ENCODE measurements at regions not wholly inside any gene's neighbourhood (a gene's known extent, or its start where the extent isn't known, plus 50 kb on each side); places are given as distances from the start of the nearest gene placed in this dataset.

DNA sequence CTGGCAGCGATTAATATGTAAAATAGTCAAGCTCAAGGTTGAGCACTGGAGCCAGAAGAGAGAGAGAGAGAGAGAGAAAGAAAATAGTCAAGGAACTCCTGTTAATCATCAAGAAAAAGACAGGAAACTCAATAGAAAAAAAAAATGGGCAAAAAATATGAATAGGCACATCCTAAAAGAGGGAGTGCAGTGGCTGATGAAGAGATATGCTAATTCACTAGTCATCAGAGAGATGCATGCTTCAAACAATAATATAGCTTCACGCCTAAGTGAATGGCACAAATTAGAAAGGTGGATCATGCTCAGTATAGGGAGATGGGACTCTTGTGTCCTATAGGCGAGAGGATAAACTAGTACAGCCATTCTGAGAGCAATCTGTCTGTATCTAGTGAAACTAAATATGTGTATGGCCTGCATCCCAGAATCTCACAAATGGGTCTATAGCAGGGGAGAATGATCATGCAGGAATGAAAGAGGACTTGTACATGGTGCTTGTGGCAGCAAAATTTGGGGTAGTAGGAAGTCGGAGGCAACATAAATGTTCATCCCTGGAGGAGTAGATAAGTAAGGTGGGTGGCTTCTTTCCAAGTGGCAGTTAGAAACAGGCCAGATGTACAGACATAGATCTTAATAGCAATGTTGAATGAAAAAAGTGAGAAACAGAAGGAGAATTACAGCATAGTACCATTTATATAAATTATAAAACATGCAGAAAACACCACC, 176.8 kb downstream of the VEGFA start:
- no peak for DNase-seq

DNA sequence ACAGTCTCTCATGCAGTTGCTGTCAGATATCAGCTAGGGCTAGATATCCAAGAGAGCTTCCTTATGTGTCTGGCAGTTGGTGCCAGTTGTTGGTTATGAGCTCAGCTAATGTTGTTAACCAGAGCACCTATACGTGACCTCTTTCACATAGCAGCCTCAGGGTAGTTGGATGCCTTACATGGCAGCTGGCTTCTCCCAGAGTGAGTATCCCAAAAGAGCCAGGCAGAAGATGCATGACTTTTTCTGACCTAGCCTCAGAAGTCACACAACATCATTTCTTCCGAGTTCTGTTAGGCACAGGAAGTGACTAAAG, 175.7 kb downstream of the VEGFA start:
- DNase-seq: no peak

GRCh38 chr6:43944908-43945767, 175.1 kb downstream of the VEGFA start:
- DNase-seq: no peak

GRCh38 chr6:43943781-43944250, 173.8 kb downstream of the VEGFA start:
- no peak for DNase-seq

DNA sequence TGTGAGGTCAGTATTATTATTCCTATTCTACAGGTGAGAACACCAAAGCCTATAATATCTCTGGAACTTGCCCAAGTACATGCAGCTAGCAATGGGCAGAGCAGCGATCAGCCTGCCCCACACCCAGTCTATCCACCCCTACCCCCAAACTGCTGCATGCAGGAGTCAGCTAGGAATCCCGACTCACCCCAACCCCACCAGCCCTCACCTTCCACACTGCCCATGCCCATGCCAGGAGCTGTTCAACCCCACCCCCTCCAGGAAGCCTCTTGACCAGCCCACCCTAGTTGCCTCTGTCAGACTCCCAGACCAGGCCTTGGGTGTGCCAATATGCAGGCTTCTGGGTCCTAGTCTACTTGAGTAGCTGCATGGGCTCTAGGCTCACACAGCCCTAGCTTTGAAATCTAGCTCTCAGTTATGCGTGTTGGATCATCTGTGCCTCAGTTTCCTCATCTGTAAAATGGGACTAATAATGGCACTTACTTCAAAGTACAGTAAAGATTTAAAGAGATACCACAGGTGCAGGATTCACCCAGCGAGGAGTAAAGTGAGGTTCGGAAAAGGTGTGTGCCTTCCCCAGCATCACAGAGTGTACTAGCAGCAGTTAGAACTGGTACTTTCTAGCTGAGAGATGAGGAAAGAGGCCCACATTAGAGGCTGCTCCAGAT, 173.2 kb downstream of the VEGFA start:
- DNase-seq: no peak

GRCh38 chr6:43942616-43943015, 172.6 kb downstream of the VEGFA start:
- DNase-seq: no peak

DNA sequence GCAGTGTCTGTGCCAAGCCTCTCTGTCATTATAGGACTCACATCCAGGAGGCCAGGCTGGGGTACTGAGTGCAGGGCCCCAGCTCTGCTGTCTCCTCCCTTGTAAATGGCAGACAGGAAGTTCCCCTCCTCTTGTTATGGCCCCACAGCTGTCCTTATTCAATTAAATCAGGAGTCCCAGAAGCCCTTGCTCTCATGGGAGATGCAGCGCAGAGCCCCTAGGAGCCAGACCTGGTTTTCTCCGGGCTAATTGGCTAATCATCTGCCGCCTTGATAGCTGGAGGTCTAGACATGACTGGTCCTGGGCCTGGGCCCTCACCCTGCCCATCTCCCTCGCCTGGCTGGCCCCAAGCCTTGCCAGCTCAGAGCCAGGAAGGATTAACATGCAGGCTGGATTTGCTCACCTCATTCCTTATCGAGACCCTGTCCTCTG, 172.0 kb downstream of the VEGFA start:
- no peak for DNase-seq

- no peak for DNase-seq
These were observed 171.2 kb downstream of the VEGFA start for GRCh38 chr6:43941174-43941573.

DNA sequence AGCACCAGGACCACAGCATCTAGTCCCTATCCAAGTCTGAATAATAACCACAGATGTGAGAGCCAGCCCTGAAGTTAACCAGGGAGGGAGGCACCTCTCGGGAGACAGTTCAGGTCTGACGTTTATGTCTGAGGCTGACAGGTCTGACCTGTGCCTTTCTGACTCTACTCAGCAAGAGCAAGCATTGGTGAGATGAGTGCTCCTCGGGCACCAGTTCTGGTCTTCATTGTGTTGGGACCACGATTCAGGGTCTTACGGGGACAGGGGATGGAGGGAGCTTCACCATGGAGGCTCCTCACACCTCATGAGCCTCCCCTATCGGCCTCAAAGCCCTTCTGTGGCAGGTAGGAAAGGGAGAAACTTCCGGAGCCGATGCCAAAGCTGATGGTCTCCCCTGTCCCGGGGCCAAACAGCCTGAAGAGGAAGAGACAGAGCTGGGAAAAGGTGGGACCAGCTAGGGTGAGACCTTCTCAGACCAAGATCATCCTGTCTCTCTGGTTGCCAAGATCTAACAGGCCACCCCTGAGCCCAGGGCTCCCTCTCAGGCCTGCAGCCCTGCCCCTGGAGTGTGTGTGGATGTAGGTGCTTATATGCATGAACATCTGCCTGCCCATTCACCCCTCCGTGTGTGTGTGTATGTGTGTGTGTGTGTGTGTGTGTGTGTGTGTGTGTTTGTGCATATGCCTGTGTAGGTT, 170.5 kb downstream of the VEGFA start:
- DNase-seq: no peak

- DNase-seq: no peak
These were observed 170.0 kb downstream of the VEGFA start for GRCh38 chr6:43940071-43940392.

- no peak for DNase-seq
These were observed 169.5 kb downstream of the VEGFA start for GRCh38 chr6:43939281-43940070.

- no peak for DNase-seq
These were observed 168.4 kb downstream of the VEGFA start for GRCh38 chr6:43938178-43939105.

- DNase-seq: no peak
These were observed 167.5 kb downstream of the VEGFA start for GRCh38 chr6:43937236-43938177.

GRCh38 chr6:43936476-43936875, 166.5 kb downstream of the VEGFA start:
- DNase-seq: no peak

GRCh38 chr6:43935921-43936439, 166.0 kb downstream of the VEGFA start:
- no peak for DNase-seq

DNA sequence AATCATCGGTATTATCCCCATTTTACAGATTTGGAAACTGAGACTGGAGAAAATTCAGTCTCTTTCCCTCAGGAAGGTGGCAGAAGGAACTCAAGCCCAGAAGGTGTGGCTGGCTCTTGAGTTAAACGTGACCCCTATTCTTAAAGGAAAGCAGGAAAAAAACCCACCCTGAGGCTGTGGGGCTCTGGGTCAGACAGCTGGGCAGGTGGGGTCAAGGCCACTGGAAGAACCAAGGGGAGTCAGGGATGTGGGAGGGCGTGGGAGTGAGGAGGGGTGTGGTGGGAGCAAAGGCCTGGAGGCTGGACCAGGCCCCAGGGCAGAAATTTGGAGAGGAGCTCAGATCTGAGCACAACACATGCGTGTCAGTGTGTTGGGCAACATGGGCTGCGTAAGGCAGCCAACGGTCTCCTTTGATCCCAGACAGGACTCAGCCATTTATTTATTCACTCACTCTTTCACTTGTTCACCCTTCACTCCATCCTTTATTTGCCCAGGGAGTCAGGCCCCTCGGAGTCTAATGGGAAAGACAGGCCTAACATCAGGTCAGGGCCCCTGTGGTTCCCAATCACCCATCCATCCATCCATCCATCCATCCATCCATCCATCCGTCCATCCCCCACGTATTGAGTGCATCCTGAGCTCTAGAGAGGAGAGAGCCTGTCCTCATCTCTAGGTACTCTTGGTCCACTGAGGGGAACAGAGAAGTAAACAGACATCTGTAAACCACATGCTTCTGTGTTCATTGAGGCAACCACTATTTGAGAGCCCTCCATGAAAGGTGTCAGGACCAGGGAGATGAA, 165.0 kb downstream of the VEGFA start:
- no peak for DNase-seq

GRCh38 chr6:43934183-43934802, 164.3 kb downstream of the VEGFA start:
- DNase-seq: no peak

GRCh38 chr6:43933148-43933885, 163.3 kb downstream of the VEGFA start:
- no peak for DNase-seq
